K562 (cell line): ENCODE measurements at regions not wholly inside any gene's neighbourhood (a gene's known extent, or its start where the extent isn't known, plus 50 kb on each side); places are given as distances from the start of the nearest gene placed in this dataset.

Experiments used
- ATAC-seq: fragments of 200-7000 bp; cut with Tn5 transposase; 3 replicates; pipeline ENCODE4 v1.9.1; 2020; ENCODE audit warnings: moderate library complexity
- BruUV-seq: library from RNA; stranded (reverse); fragments of 400-500 nt; replicated peaks from 2 replicates; lab custom pipeline; 2021; lab: Mats Ljungman, UMichigan
- CTCF ChIA-PET: fragments of 300-600 bp; formaldehyde crosslinking; extraction: SDS; loops from one replicate; lab custom pipeline; 2021; ENCODE audit warnings: low intra/inter-chr PET ratio; lab: Yijun Ruan, JAX
- POLR2A ChIA-PET: fragments of 300-600, 350-650 bp; sonication (Branson Sonifier 250); formaldehyde crosslinking; extraction: SDS; loops from one replicate; lab custom pipeline; 2021; ENCODE audit warnings: antibody characterized with exemption, inconsistent platforms; lab: Yijun Ruan, JAX
- DNase-seq, 4 experiments: peaks; one replicate each; pipeline versions ENCODE4 v3.0.0 to v3.0.0-alpha.2; 2011 to 2018; ENCODE audit warnings: low spot score in 3 of 4, mixed read lengths in 3 of 4; ENCODE audit errors: extremely low read depth in 1 of 4
- FAIRE-seq: peaks from 2 replicates; lab custom pipeline; 2011; peaks lifted over from hg19 to GRCh38; lab: Jason Lieb, UNC
- H2AFZ ChIP-seq: 2 replicates; pipeline ENCODE4 v1.6.0; 2011; ENCODE audit warnings: low read depth, low read length, control low read depth, inconsistent platforms
- H3K27ac ChIP-seq: fragments of 200-600 bp; 3 replicates; pipeline ENCODE4 v1.8.0; 2011; ENCODE audit warnings: low read depth, mild to moderate bottlenecking, control low read depth, inconsistent platforms, low read length, moderate library complexity, mixed read lengths; ENCODE audit errors: extremely low read depth
- H3K27me3 ChIP-seq, 2 experiments: fragments of 300-600 bp in 1 of 2; 2 replicates in 1 of 2; 3 replicates in 1 of 2; pipeline versions ENCODE4 v1.6.0 to v1.8.0; 2011; ENCODE audit warnings: inconsistent platforms in 2 of 2, low read length in 2 of 2, mild to moderate bottlenecking in 1 of 2, mixed read lengths in 1 of 2, moderate library complexity in 1 of 2; ENCODE audit not compliant: control insufficient read depth in 2 of 2, insufficient read depth in 2 of 2
- H3K36me3 ChIP-seq: fragments of 300-600 bp; 3 replicates; pipeline ENCODE4 v1.8.0; 2011; ENCODE audit warnings: mild to moderate bottlenecking, low read length, inconsistent platforms; ENCODE audit not compliant: control insufficient read depth, insufficient read depth
- H3K4me1 ChIP-seq, 2 experiments: fragments of 200-600 bp in 1 of 2; replicated peaks in 1 of 2; 2 replicates in 1 of 2; 3 replicates in 1 of 2; pipeline versions ENCODE4 v1.5.1 to v1.8.0; 2011; ENCODE audit warnings: inconsistent platforms in 2 of 2, low read length in 2 of 2, mild to moderate bottlenecking in 1 of 2, mixed read lengths in 1 of 2, moderate library complexity in 1 of 2; ENCODE audit not compliant: control insufficient read depth in 2 of 2, insufficient read depth in 2 of 2
- H3K4me2 ChIP-seq: 2 replicates; pipeline ENCODE4 v1.6.1; 2011; ENCODE audit warnings: low read length, control low read depth, inconsistent platforms, mixed read lengths; ENCODE audit not compliant: insufficient read depth
- H3K4me3 ChIP-seq: fragments of 200-600 bp; sonication (generic), shearing (Covaris generic); 2 replicates; pipeline ENCODE4 v1.5.1; 2016; ENCODE audit warnings: control low read depth, inconsistent platforms
- H3K79me2 ChIP-seq: fragments of 200-600 bp; 3 replicates; pipeline ENCODE4 v1.8.0; 2011; ENCODE audit warnings: low read length, inconsistent platforms; ENCODE audit not compliant: control insufficient read depth, insufficient read depth
- H3K9ac ChIP-seq, 2 experiments: 2 replicates each; pipeline versions ENCODE4 v1.6.0 to v1.6.1; 2011; ENCODE audit warnings: low read depth in 2 of 2, low read length in 2 of 2, control low read depth in 1 of 2, inconsistent platforms in 1 of 2, mild to moderate bottlenecking in 1 of 2, mixed read lengths in 1 of 2; ENCODE audit not compliant: insufficient read depth in 1 of 2
- H3K9me1 ChIP-seq: one replicate; pipeline ENCODE4 v1.6.0; 2011; ENCODE audit warnings: inconsistent platforms, mild to moderate bottlenecking, low read length, moderate library complexity; ENCODE audit not compliant: control insufficient read depth, insufficient read depth
- H3K9me3 ChIP-seq: replicated peaks from 2 replicates; pipeline ENCODE4 v1.5.1; 2011; ENCODE audit warnings: low read depth, low read length, inconsistent platforms; ENCODE audit not compliant: control insufficient read depth, insufficient read depth
- H4K20me1 ChIP-seq: replicated peaks from 2 replicates; pipeline ENCODE4 v1.6.1; 2011; ENCODE audit warnings: low read length, inconsistent platforms, mixed read lengths; ENCODE audit not compliant: control insufficient read depth, insufficient read depth
- CAMTA2 ChIP-seq: fragments of 250-450 bp; sonication (Bioruptor Pico); conservative IDR thresholded peaks from 2 replicates; pipeline ENCODE4 v1.5.1; 2022
- CC2D1A ChIP-seq: fragments of 450-650 bp; IDR thresholded peaks from 2 replicates; pipeline ENCODE4 v1.6.1; 2017; ENCODE audit warnings: mild to moderate bottlenecking
- FOXJ2 ChIP-seq: fragments of 200-800 bp; sonication (Bioruptor generic); IDR thresholded peaks from 2 replicates; pipeline ENCODE4 v1.6.1; 2016; ENCODE audit warnings: missing genetic modification characterization, missing compliant biosample characterization
- GABPA ChIP-seq: fragments of 200-800 bp; sonication (Bioruptor generic); conservative IDR thresholded peaks from 2 replicates; pipeline ENCODE4 v1.6.1; 2016; ENCODE audit warnings: low read depth, missing genetic modification characterization, missing compliant biosample characterization
- RNF219 ChIP-seq: fragments of 250-450 bp; sonication (Bioruptor Pico); IDR thresholded peaks from 2 replicates; pipeline ENCODE4 v1.5.0; 2022; ENCODE audit warnings: mild to moderate bottlenecking
- SAFB2 ChIP-seq: fragments of 200-400 bp; formaldehyde crosslinking; IDR thresholded peaks from 2 replicates; pipeline ENCODE4 v1.6.1; 2018; ENCODE audit warnings: borderline replicate concordance, low read length, low read depth, moderate library complexity; ENCODE audit not compliant: severe bottlenecking
- SMARCA4 ChIP-seq: fragments of 450-650 bp; IDR thresholded peaks from 2 replicates; pipeline ENCODE4 v1.6.1; 2016
- ZBTB43 ChIP-seq: sonication (generic); formaldehyde crosslinking; IDR thresholded peaks from 2 replicates; pipeline ENCODE4 v1.8.0; 2023; ENCODE audit warnings: mild to moderate bottlenecking, missing genetic modification reagents
- ZSCAN32 ChIP-seq: fragments of 450-650 bp; formaldehyde crosslinking; IDR thresholded peaks from 2 replicates; pipeline ENCODE4 v1.4.0; 2020; ENCODE audit warnings: mild to moderate bottlenecking, moderate library complexity
- WGBS: fragments of 100-300 bp; shearing (Covaris generic); methylation state at CpG from one replicate; pipeline ENCODE4 v1.1.6; 2016; ENCODE audit warnings: low coverage, mixed read lengths; ENCODE audit not compliant: insufficient coverage; ENCODE audit errors: missing lambda C conversion rate; 5-methylcytosine and 5-hydroxymethylcytosine counted together
- in situ Hi-C: fragments of 300-500 bp; cut with MboI; formaldehyde crosslinking; loops from 4 replicates; pipeline ENCODE4 v1.15.0; 2018; ENCODE audit warnings: inconsistent platforms, mixed read lengths
- intact Hi-C: fragments of 100-400 bp; cut with micrococcal nuclease; formaldehyde crosslinking; loops from 2 replicates; pipeline ENCODE4 v1.14.2; 2022
- TF ChIP-seq, protein P1 (sequence below): fragments of 450-650 bp; formaldehyde crosslinking; IDR thresholded peaks from 2 replicates; pipeline ENCODE4 v1.4.0; 2022; ENCODE audit warnings: mild to moderate bottlenecking, moderate library complexity

DNA sequence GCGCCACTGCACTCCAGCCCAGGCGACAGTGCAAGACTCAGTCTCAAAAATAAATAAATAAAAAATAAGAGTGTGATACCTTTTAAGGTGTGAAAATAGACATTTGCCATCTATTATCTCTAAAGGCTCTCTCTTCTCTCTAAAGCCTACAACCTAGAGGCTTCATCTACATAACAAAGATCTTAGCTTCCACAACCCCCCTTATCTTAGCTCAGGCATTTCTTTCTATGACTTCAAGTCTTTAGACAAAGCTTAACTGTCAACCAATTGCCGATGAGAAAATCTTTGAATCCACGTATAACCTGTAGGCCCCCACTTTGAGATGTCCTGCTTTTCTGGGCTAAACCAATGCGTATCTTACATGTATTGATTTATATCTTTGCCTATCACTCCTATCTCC lies 64.9 kb upstream of the ADAMTS19 start:
- Histone ChIP-seq H3K36me3 (no peaks in the 10 kb centered on the region), H3K4me3 (no peak overlapping the region), H3K9ac (no peak overlapping the region), H3K27me3 (no peaks in the 10 kb centered on the region), H4K20me1 (no peaks in the 10 kb centered on the region), H3K4me2 (no peak overlapping the region), H3K9me3 (no peaks in the 10 kb centered on the region), H2AFZ (no peak overlapping the region), H3K4me1 (no peaks in the 10 kb centered on the region), H3K79me2 (no peaks in the 10 kb centered on the region), H3K27ac (no peak overlapping the region), H3K9me1 (no peaks in the 10 kb centered on the region)
- BruUV-seq: no TSS peak
- intact Hi-C loops: no loop called here
- no peak for ATAC-seq
- no peak for FAIRE-seq
- TF ChIP-seq ZSCAN32 (CRISPR knock-in tag): no peak
- TF ChIP-seq, protein P1, sequence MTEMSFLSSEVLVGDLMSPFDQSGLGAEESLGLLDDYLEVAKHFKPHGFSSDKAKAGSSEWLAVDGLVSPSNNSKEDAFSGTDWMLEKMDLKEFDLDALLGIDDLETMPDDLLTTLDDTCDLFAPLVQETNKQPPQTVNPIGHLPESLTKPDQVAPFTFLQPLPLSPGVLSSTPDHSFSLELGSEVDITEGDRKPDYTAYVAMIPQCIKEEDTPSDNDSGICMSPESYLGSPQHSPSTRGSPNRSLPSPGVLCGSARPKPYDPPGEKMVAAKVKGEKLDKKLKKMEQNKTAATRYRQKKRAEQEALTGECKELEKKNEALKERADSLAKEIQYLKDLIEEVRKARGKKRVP (CRISPR knock-in tag): no peak
- TF ChIP-seq GABPA (tag): no peak
- TF ChIP-seq CC2D1A: no peak
- TF ChIP-seq CAMTA2: no peak
- TF ChIP-seq FOXJ2 (tag): no peak
- no peak for TF ChIP-seq RNF219 (CRISPR knock-in tag)
- no peak for TF ChIP-seq ZBTB43
- no peak for TF ChIP-seq SMARCA4
- no peak for TF ChIP-seq SAFB2
- DNase-seq: no peak
- in situ Hi-C loops: no loop called here
- ChIA-PET CTCF (no interaction called here), POLR2A (no interaction called here)
- WGBS: 0% methylated on average over 3 of the region's 5 CpGs
